ENCODE measurements at regions not wholly inside any gene's neighbourhood (a gene's known extent, or its start where the extent isn't known, plus 50 kb on each side); places are given as distances from the start of the nearest gene placed in this dataset.

DNA sequence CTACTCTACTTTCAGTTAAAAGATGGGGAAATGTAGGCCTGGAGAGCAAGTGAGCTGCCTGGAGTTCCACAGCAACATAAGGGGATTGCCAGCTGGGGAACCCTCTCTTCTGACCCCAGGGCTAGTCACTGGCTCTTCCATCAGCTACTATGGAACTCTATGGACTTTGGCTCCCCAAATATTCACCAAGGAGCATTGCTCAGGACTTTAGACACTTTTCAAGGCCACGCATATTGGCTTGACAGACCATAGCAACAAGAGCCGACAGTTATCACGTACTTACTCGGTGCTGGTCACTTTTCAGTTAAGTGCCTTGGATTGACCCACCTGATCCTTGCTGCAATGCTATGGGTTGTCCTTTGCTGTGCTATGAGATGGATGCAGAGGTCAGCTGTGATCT lies 360.7 kb upstream of the CHD6 start:
- no peaks in the 10 kb centered on the region for H3K36me3 ChIP-seq (ENCODE audit: control insufficient read depth, insufficient read depth, low read length)
- no peak overlapping the region for H3K4me3 Mint-ChIP-seq
- no peak overlapping the region for H3K27ac Mint-ChIP-seq
- no peaks in the 10 kb centered on the region for H3K4me1 Mint-ChIP-seq
- peaks cover 0 to 5% of the 10 kb centered on the region in 2 donors for H3K9me3 Mint-ChIP-seq
- TF ChIP-seq, protein P1, sequence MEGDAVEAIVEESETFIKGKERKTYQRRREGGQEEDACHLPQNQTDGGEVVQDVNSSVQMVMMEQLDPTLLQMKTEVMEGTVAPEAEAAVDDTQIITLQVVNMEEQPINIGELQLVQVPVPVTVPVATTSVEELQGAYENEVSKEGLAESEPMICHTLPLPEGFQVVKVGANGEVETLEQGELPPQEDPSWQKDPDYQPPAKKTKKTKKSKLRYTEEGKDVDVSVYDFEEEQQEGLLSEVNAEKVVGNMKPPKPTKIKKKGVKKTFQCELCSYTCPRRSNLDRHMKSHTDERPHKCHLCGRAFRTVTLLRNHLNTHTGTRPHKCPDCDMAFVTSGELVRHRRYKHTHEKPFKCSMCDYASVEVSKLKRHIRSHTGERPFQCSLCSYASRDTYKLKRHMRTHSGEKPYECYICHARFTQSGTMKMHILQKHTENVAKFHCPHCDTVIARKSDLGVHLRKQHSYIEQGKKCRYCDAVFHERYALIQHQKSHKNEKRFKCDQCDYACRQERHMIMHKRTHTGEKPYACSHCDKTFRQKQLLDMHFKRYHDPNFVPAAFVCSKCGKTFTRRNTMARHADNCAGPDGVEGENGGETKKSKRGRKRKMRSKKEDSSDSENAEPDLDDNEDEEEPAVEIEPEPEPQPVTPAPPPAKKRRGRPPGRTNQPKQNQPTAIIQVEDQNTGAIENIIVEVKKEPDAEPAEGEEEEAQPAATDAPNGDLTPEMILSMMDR (IDR thresholded peaks at IDR 0.05): no peak
- no peaks in the 10 kb centered on the region for H3K36me3 Mint-ChIP-seq
- no peak overlapping the region for H3K27ac ChIP-seq (ENCODE audit: low read length)
- intact Hi-C loops (cut with micrococcal nuclease): no loop called here
- H3K27me3 ChIP-seq (ENCODE audit: control insufficient read depth, insufficient read depth, low read length): no peaks in the 10 kb centered on the region
- ATAC-seq (no peak), DNase-seq (no peak)
- H3K4me1 ChIP-seq (ENCODE audit: control insufficient read depth, insufficient read depth, low read length): no peaks in the 10 kb centered on the region
- WGBS (ENCODE audit: insufficient coverage): 93% methylated on average over 4 of the region's 4 CpGs
- no peak overlapping the region for H3K4me3 ChIP-seq (ENCODE audit: low read length)
- no peaks in the 10 kb centered on the region for H3K27me3 Mint-ChIP-seq (ENCODE audit: low read depth in 2 of 2)
- H3K9me3 ChIP-seq (ENCODE audit: control insufficient read depth, insufficient read depth, low read length): no peaks in the 10 kb centered on the region

DNA sequence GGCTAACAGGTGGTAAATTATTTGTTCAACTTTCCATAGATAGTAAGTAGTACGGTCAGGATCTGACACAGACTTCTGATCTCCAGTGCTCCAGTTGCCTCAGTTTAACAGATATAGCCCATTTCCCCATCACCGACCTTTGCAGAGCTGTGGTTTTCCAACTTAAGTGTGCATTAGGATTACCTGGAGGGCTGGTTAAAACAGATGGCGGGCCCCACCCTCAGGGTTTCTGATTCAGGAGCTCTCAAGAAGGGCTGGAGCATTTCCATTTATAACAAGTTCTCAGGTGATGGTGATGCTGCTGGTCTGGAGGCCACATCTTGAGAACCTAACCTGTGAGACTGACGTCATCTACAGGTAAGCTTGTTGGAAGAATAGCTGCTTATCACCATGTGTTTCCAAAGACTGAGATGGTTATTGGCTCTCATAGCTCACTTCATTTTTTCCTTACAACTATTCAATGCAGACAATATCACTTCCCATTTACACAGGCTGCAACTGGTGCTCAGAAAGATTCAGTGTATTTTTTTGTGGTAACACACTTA lies 360.1 kb upstream of the CHD6 start:
- Histone ChIP-seq H3K36me3 (ENCODE audit: control insufficient read depth, insufficient read depth, low read length) (no peaks in the 10 kb centered on the region), H3K4me3 (ENCODE audit: low read length) (no peak overlapping the region), H3K27me3 (ENCODE audit: control insufficient read depth, insufficient read depth, low read length) (no peaks in the 10 kb centered on the region), H3K27ac (ENCODE audit: low read length) (no peak overlapping the region), H3K9me3 (ENCODE audit: control insufficient read depth, insufficient read depth, low read length) (no peaks in the 10 kb centered on the region), H3K4me1 (ENCODE audit: control insufficient read depth, insufficient read depth, low read length) (no peaks in the 10 kb centered on the region)
- H3K4me3 Mint-ChIP-seq: no peak overlapping the region
- no peaks in the 10 kb centered on the region for H3K27me3 Mint-ChIP-seq (ENCODE audit: low read depth in 2 of 2)
- 93% methylated on average over 4 of the region's 4 CpGs for WGBS (ENCODE audit: insufficient coverage)
- no peak for DNase-seq
- H3K9me3 Mint-ChIP-seq: peaks cover 0 to 7% of the 10 kb centered on the region in 2 donors
- TF ChIP-seq, protein P1 (IDR thresholded peaks at IDR 0.05): no peak
- no peak overlapping the region for H3K27ac Mint-ChIP-seq
- no peaks in the 10 kb centered on the region for H3K36me3 Mint-ChIP-seq
- intact Hi-C loops (cut with micrococcal nuclease): no loop called here
- H3K4me1 Mint-ChIP-seq: no peaks in the 10 kb centered on the region
- no peak for ATAC-seq

DNA sequence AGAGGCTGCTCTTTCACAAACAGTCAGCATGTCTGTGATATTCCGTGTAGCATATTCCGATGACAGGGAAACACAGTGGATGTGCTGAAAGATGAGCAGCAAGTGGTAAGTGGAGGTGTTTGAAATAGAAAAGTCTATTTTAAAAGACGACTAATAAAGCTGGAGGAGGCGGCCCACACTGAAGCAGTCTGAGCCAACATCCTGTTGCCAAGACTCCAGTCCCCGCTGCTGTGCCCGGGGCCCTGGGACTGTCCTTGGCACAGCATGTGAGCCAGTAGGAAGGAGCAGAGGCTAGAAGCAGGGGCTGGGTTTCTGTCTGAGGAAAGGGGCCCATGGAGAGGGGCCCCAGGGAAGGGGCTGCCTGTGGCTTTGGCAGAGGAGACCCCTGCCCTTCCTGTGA lies 351.5 kb upstream of the CHD6 start:
- peaks cover 3 to 10% of the 10 kb centered on the region in 2 donors for H3K27me3 Mint-ChIP-seq (ENCODE audit: low read depth in 2 of 2)

More for the DNA sequence above, 351.5 kb upstream of the CHD6 start:
- H3K36me3 ChIP-seq (ENCODE audit: control insufficient read depth, insufficient read depth, low read length): no peaks in the 10 kb centered on the region
- H3K27me3 ChIP-seq (ENCODE audit: control insufficient read depth, insufficient read depth, low read length): no peaks in the 10 kb centered on the region
- H3K4me1 ChIP-seq (ENCODE audit: control insufficient read depth, insufficient read depth, low read length): no peaks in the 10 kb centered on the region
- no peak overlapping the region for H3K27ac ChIP-seq (ENCODE audit: low read length)
- H3K4me3 ChIP-seq (ENCODE audit: low read length): no peak overlapping the region
- H3K27ac Mint-ChIP-seq: no peak overlapping the region
- DNase-seq (no peak), ATAC-seq (no peak)
- no peaks in the 10 kb centered on the region for H3K36me3 Mint-ChIP-seq
- TF ChIP-seq, protein P1 (IDR thresholded peaks at IDR 0.05): no peak
- no peaks in the 10 kb centered on the region for H3K9me3 ChIP-seq (ENCODE audit: control insufficient read depth, insufficient read depth, low read length)
- intact Hi-C loops (cut with micrococcal nuclease): no loop called here
- H3K4me1 Mint-ChIP-seq: no peaks in the 10 kb centered on the region
- WGBS (ENCODE audit: insufficient coverage): 43% methylated on average over 6 of the region's 6 CpGs
- no peak overlapping the region for H3K4me3 Mint-ChIP-seq
- H3K9me3 Mint-ChIP-seq: peaks cover 0 to 2% of the 10 kb centered on the region in 2 donors

Data from natural killer cell (primary cell).